HG02943 (cell line): ENCODE measurements at regions not wholly inside any gene's neighbourhood (a gene's known extent, or its start where the extent isn't known, plus 50 kb on each side); places are given as distances from the start of the nearest gene placed in this dataset.

ENCODE experiments used
- ATAC-seq: cut with Tn5 transposase; IDR thresholded peaks from one replicate; pipeline ENCODE4 v1.9.1; 2021; ENCODE audit warnings: mild to moderate bottlenecking, low read depth, moderate library complexity; ENCODE audit not compliant: unreplicated experiment

GRCh38 chr5:61816585-61817450 lies 484.8 kb downstream of the ZSWIM6 start:
- ATAC-seq, result no peak

DNA sequence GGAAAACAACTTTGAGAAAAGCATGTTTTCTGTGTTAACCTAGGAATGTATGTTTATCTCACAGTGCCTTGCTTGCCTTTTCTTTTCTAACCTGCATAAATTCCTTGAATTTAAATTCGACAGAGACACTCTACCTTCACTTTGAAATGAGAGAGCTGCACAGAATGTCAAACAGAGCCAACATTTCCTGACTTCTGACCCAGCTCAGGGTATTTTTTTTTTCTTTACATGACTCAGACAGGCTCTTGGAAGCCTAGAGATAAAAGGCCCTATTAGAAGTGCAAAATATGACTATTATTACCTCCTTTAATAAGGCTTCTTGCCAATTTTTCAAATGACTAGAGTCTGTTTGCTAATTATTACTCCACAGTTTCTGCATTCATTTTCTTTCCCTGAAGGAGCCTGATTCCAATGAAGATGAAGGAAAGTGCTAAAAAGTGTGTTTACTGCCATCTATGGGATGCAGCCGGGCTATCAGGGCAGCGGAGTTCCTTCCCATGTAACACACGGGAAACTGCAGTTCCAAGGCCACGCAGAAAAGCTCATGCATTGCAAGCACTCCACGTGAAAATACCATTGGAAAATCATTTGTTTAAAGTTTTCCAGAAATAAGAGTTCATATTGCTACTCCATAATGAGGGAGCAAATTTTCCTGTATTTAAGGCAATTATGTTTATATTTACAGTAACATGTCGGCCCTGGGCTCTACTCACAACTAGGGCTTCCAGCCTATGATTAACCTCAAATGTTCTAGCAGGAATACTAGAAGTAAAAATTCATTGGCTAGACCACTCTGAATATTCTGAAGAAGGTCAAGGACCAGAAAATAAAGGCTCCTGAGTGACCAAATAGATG lies 485.6 kb downstream of the ZSWIM6 start:
- no peak for ATAC-seq

DNA sequence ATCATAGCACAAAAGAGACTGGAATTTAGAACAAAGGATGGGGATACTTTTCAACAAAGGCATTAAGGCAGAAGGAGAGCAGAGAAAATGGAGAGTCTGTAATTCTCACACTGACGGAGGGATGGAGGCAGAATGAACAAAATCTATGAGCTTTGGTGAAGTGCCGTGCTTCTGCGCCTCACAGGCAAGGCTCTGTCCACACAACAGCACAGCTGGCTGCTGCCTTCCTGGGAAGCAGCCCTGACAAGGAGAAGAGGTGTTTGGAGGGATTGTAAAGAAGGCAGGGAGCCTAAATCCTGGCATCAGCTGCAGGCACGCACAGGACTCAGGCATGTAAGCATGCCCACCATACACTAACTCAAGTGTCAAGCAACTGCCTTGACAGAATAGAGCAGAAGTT lies 485.2 kb upstream of the KIF2A start:
- no peak for ATAC-seq

DNA sequence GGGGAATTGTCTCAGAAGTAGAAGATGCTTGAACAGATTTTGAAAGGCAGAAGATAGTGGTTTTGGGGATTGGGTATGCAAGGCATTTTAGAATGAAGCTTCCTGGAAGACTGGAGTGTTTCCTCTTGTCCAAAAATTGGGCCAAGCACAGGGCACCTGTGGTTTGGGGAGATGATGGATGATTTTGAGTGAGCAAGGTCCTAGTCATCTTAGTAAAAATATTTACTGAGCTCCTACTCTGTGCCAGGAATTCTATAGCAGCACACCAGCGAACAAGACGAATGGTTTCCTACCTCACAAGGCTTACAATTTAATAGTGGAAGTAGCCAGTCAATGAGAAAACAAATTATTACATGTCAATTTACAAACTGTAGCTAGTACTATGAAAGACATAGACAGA lies 484.4 kb upstream of the KIF2A start:
- no peak for ATAC-seq

GRCh38 chr5:61822584-61822983 lies 483.4 kb upstream of the KIF2A start:
- no peak for ATAC-seq

DNA sequence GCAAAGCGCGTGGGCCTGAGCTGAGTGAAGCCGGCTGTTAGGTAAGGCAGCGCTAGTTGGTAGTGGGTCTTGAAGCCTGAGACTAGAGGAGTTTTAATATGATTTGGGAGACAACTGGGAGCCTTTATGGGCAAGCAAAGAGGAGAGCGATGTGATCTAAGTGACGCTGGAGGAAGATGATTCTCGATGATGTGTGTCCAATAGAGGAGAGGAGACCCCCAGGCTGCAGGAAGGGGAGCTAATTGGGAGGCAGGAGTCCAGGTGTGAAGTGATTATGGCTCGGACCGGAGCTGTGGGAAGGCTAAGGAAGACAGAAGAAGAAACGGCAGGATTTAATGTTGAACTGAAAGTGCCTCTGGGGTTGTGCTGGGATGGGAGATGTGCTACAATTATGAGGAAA lies 482.9 kb upstream of the KIF2A start:
- no peak for ATAC-seq

- no peak for ATAC-seq
Observed at GRCh38 chr5:61823781-61824180, 482.2 kb upstream of the KIF2A start.

DNA sequence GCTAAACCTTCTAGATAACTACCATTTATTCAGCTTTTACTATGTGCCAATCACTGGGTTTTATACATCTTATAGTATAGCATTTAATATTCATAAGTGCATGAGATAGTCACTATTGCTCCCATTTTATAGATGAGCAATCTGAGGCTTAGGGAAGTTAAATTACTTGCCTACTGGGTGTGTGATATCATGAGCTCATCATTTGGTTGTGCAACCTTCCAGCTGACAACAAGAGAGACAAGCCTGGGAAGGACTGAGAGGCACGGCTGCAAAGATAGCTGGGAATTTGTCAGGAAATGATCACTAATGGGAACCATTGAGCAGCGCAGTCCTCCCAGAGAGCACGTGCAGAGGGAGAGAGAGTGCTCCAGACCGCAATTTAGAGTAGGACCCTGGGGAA lies 481.6 kb upstream of the KIF2A start:
- ATAC-seq, result no peak

- ATAC-seq, result no peak
Observed at GRCh38 chr5:61827445-61827975, 478.5 kb upstream of the KIF2A start.

DNA sequence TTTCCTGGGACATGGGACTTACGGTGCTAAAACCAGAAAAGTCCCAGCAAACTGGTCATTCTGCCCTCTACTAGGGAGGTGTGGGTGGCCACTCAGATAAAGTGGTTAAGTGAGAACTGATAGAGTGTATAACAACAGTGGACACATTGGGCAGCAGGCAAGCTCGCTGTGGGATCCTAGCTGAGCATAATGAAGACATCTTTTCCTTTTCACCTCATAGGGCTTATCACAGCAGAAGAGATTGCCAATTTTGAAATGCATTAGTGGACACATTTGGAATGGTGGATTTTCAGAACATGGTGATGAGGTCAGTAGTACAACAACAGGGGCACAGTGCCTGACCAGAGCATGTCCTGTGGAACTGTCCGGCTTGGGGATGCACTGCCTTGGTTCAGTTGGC lies 477.1 kb upstream of the KIF2A start:
- ATAC-seq, result no peak

GRCh38 chr5:61831736-61832135 lies 474.3 kb upstream of the KIF2A start:
- ATAC-seq, result no peak

DNA sequence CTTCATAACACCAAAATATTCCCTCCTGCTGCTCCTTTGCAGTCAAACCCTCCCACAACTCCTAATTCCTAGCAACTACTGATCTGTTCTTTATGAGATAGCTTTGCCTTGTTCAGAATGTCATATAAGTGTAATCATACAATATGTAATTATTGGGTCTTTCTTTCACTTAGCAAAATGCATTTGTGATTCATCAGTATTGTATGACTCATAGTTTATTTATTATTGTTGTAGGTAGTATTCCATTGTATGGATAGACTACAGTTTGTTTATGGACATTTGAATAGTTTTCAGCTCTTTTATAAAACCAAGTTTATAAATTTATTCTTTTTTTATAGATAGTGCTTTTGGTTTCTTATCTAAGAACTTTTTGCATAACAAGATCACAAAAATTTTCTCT lies 468.2 kb upstream of the KIF2A start:
- no peak for ATAC-seq

- ATAC-seq, result no peak
Observed at GRCh38 chr5:61840361-61840760, 465.6 kb upstream of the KIF2A start.

- no peak for ATAC-seq
Observed at GRCh38 chr5:61842840-61843239, 463.2 kb upstream of the KIF2A start.

DNA sequence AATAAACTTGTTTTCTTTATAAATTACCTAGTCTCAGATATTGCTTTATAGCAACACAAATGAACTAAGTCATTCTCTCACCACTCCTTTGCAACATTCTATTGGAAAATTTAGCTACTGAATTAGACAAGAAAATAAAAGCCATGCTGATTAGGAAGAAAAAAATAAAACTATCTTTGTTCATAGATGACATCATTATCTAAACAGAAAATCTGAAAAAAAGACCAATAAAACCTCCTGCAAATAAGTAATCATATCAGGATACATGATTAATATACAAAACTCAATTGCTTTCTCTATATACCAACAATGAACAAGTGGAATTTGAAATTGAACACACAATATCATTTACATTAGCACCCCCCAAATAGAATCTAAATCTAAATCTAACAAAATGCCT lies 455.3 kb upstream of the KIF2A start:
- no peak for ATAC-seq

DNA sequence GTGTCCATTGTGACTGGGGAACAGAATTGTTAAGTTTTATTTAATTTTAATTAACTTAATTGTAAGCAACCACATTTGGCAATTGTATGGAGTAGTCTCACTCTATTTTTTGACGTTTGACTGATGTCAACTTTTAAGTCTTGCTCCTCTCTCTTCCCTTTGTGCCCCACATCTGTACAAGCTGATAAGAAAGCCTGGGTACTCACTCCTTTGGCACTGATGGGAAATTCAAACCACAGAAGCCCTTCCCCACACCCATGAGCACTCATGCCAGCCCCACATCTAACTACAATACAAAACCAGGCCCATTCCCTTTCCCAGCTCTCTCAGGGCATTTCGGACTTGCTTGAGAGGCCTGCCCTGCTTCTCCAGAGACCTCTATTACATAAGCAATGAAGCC lies 451.5 kb upstream of the KIF2A start:
- ATAC-seq, result no peak

GRCh38 chr5:61860978-61861377 lies 445.0 kb upstream of the KIF2A start:
- ATAC-seq, result no peak

- ATAC-seq, result no peak
Observed at GRCh38 chr5:61866930-61867329, 439.1 kb upstream of the KIF2A start.

DNA sequence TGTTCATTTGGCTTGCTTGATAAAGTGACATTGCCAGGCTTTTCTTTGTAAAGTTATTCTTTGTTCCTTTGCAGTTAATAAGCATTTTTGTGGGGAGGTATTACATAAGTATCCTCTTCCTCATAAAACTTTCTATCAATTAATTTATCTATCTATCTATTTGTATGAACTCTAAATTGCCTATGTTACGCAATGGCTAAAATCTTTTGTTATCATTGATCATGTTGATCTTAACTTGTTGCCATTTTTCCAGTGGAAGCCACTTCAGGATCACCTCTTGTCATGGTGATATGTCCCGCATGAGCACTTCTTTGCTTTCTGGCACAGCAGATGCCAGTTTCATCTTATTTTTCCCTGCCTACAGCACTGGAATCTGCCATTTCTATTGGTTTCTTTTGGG lies 436.7 kb upstream of the KIF2A start:
- ATAC-seq, result no peak

DNA sequence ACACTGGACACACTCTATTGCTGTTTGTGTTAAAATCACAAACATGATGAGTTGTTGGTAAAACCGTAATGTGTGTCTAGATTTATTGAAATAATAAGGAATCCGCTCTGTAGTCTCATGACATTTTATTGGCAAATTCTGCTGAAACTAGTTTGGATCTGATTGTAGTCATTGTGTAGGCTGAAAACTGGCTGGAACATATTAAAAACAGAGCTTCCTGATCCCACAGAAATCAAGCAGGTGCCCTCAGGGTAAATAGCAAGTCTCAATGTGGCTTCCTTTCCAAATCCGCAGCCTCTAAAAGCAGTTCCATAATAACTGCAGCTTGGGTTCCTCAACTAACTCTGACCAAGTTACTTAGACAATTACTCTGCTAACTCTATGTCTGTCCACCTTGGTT lies 427.5 kb upstream of the KIF2A start:
- ATAC-seq, result no peak

DNA sequence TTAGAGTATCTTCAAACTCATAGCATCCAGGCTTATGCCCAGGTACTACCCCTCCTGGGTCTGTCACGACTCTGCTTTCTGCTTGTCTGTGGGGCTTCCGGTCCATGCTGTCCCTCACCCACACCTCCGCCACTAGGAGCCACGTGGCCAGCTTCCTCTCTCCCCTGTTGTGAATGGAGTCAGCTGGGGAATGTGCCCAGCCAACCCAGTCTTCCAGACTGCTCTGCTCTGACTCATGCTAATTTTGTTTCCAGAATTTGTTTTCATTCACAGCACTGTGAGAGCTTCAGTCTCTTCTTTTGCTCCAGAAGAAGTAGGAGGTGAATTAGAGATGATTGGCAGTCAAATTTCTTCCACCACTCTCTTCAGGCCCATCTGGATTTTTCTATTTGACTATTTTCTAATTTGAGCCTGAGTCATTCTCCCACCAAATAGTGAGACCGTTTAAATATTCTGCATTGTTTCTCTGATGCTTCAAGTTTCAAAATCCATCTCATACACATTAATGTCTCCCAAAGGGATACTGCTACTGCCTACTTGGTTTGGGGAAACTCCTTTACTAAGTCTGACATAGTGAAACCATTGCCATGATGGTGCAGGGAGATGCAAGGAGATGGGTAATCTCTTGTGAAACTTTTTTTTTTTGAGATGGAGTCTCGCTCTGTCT lies 424.1 kb upstream of the KIF2A start:
- no peak for ATAC-seq
